GM12878 (cell line): ENCODE measurements at regions not wholly inside any gene's neighbourhood (a gene's known extent, or its start where the extent isn't known, plus 50 kb on each side); places are given as distances from the start of the nearest gene placed in this dataset.

ENCODE experiments used
- CBX3 ChIP-seq: fragments of 200-600 bp; sonication (generic); IDR thresholded peaks from 2 replicates; pipeline ENCODE4 v1.6.1; 2016; ENCODE audit warnings: low read depth, borderline replicate concordance
- CBX5 ChIP-seq: sonication (generic); IDR thresholded peaks from 2 replicates; pipeline ENCODE4 v1.6.1; 2016; ENCODE audit warnings: low read depth, moderate library complexity, mild to moderate bottlenecking, inconsistent platforms
- CHD4 ChIP-seq: fragments of 200-600 bp; sonication (generic); IDR thresholded peaks from 2 replicates; pipeline ENCODE4 v1.6.1; 2016; ENCODE audit warnings: mild to moderate bottlenecking
- IRF4 ChIP-seq: IDR thresholded peaks from 2 replicates; pipeline ENCODE4 v1.6.1; 2011; ENCODE audit warnings: low read depth, low read length
- KDM1A ChIP-seq: fragments of 200-600 bp; sonication (generic); IDR thresholded peaks from 2 replicates; pipeline ENCODE4 v1.6.1; 2016; ENCODE audit warnings: borderline replicate concordance
- MTA3 ChIP-seq: IDR thresholded peaks from 2 replicates; pipeline ENCODE4 v1.6.1; 2012; ENCODE audit warnings: low read length, inconsistent platforms, borderline replicate concordance
- NFIC ChIP-seq: IDR thresholded peaks from 2 replicates; pipeline ENCODE4 v1.6.1; 2012; ENCODE audit warnings: low read depth, mild to moderate bottlenecking, inconsistent platforms, low read length, moderate library complexity
- NFXL1 ChIP-seq: fragments of 450-650 bp; IDR thresholded peaks from 2 replicates; pipeline ENCODE4 v1.6.1; 2017; ENCODE audit warnings: antibody characterized with exemption, mild to moderate bottlenecking, borderline replicate concordance
- NFYB ChIP-seq: IDR thresholded peaks from 2 replicates; pipeline ENCODE4 v1.6.1; 2011; ENCODE audit warnings: low read depth, mild to moderate bottlenecking, low read length, improper control_type of control experiment, moderate library complexity; ENCODE audit not compliant: insufficient read depth
- PKNOX1 ChIP-seq: fragments of 450-650 bp; IDR thresholded peaks from 2 replicates; pipeline ENCODE4 v1.6.1; 2016; ENCODE audit warnings: mild to moderate bottlenecking
- RB1 ChIP-seq: fragments of 450-650 bp; formaldehyde crosslinking; IDR thresholded peaks from 2 replicates; pipeline ENCODE4 v1.6.1; 2017; ENCODE audit warnings: mild to moderate bottlenecking, borderline replicate concordance
- SMC3 ChIP-seq: IDR thresholded peaks from 2 replicates; pipeline ENCODE4 v1.6.1; 2011; ENCODE audit warnings: low read length, improper control_type of control experiment, borderline replicate concordance
- USF2 ChIP-seq: IDR thresholded peaks from 2 replicates; pipeline ENCODE4 v1.6.1; 2011; ENCODE audit warnings: low read depth, low read length, improper control_type of control experiment, borderline replicate concordance
- WRNIP1 ChIP-seq: IDR thresholded peaks from 2 replicates; pipeline ENCODE4 v1.6.1; 2011; ENCODE audit warnings: low read depth, low read length, improper control_type of control experiment, borderline replicate concordance
- ZBTB4 ChIP-seq: fragments of 450-650 bp; formaldehyde crosslinking; IDR thresholded peaks from 2 replicates; pipeline ENCODE4 v1.4.0; 2022; ENCODE audit warnings: mild to moderate bottlenecking, moderate library complexity
- ZNF207 ChIP-seq: fragments of 450-650 bp; IDR thresholded peaks from 2 replicates; pipeline ENCODE4 v1.6.1; 2014; ENCODE audit warnings: antibody characterized with exemption, mild to moderate bottlenecking, borderline replicate concordance
- ZNF592 ChIP-seq: fragments of 450-650 bp; IDR thresholded peaks from 2 replicates; pipeline ENCODE4 v1.6.1; 2017; ENCODE audit warnings: mild to moderate bottlenecking, moderate library complexity
- TF ChIP-seq, protein P1 (sequence below), 3 experiments: IDR thresholded peaks in 2 of 3; conservative IDR thresholded peaks in 1 of 3; 2 replicates each; pipeline ENCODE4 v1.5.1; 2011; ENCODE audit warnings: low read depth in 3 of 3, low read length in 3 of 3, mild to moderate bottlenecking in 3 of 3, control low read depth in 2 of 3, moderate library complexity in 2 of 3, inconsistent platforms in 1 of 3, mixed read lengths in 1 of 3; ENCODE audit not compliant: control insufficient read depth in 2 of 3, insufficient read depth in 1 of 3; ENCODE audit errors: extremely low read depth in 1 of 3

DNA sequence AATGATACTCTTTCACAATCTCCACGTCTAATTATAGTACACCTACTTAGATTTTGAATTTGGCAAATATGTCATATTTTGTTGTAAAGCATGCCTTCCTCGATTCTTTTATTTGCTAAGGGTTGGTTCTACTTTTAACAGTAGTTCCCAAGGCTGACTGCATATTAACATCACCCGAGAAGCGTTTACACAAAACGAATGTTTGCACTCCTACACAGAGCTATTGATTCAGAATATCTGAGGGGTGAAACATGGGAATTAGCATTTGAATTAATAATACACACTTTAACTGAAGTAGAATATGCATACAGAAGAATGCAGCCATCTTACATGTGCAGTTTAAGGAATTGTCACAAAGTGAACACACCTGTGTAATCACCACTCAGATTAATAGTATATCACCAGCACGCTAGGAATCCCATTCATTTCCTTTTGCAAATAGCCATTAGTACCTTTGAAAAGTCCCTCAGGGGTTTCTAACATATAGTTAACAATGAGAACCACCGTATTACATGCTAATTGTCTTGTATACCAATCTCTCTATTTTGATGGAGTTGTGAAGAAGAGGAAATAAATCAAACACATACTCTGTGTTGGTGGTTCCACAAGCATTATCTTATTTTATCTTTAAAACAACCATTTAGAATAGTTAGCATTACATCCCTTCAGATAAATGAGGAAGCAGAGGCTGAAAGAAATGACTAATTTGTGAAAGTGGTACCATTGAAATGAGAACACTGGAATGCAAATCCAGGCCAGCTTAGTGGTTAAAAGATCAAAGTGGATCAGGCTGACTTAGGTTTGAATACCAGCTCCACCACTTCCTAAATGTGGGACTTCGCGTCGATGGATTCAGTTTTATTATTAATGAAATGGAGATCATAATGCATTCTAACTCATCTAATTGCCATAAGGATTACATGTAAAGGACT is 317.6 kb downstream of the HDGFL1 start (continued):
- no peak for TF ChIP-seq ZBTB4 (CRISPR knock-in tag)
- peak; percentile 82 for TF ChIP-seq NFIC
- no peak for TF ChIP-seq USF2
- no peak for TF ChIP-seq KDM1A
- no peak for TF ChIP-seq NFYB
- TF ChIP-seq MTA3: no peak
- no peak for TF ChIP-seq PKNOX1
- TF ChIP-seq IRF4: no peak
- TF ChIP-seq ZNF207: no peak
- TF ChIP-seq RB1: no peak
- no peak for TF ChIP-seq WRNIP1
- no peak for TF ChIP-seq NFXL1
- TF ChIP-seq, protein P1, sequence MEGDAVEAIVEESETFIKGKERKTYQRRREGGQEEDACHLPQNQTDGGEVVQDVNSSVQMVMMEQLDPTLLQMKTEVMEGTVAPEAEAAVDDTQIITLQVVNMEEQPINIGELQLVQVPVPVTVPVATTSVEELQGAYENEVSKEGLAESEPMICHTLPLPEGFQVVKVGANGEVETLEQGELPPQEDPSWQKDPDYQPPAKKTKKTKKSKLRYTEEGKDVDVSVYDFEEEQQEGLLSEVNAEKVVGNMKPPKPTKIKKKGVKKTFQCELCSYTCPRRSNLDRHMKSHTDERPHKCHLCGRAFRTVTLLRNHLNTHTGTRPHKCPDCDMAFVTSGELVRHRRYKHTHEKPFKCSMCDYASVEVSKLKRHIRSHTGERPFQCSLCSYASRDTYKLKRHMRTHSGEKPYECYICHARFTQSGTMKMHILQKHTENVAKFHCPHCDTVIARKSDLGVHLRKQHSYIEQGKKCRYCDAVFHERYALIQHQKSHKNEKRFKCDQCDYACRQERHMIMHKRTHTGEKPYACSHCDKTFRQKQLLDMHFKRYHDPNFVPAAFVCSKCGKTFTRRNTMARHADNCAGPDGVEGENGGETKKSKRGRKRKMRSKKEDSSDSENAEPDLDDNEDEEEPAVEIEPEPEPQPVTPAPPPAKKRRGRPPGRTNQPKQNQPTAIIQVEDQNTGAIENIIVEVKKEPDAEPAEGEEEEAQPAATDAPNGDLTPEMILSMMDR (IDR thresholded peaks at IDR 0.05 in 2 of 3, conservative IDR thresholded peaks at IDR 0.05 in 1 of 3; ENCODE audit: control insufficient read depth in 2 of 3, extremely low read depth in 1 of 3, insufficient read depth in 1 of 3, low read depth in 3 of 3, low read length in 3 of 3): no peak
- no peak for TF ChIP-seq CBX5
- TF ChIP-seq SMC3: no peak
- TF ChIP-seq ZNF592: no peak
- TF ChIP-seq CHD4: no peak
- no peak for TF ChIP-seq CBX3
